ENCODE measurements at regions not wholly inside any gene's neighbourhood (a gene's known extent, or its start where the extent isn't known, plus 50 kb on each side); places are given as distances from the start of the nearest gene placed in this dataset.

GRCh38 chr1:64325856-64326255, 122.4 kb downstream of the UBE2U start:
- TF ChIP-seq CTCF (IDR thresholded peaks at IDR 0.05), result no peak
- no peaks in the 10 kb centered on the region for H3K9me3 ChIP-seq
- no peaks in the 10 kb centered on the region for H3K36me3 ChIP-seq
- no peaks in the 10 kb centered on the region for H3K4me1 ChIP-seq
- H3K4me3 ChIP-seq, result no peak overlapping the region
- DNase-seq (ENCODE audit: low spot score), result no peak
- H3K27me3 ChIP-seq, result no peaks in the 10 kb centered on the region
- H3K27ac ChIP-seq, result no peak overlapping the region

- no peak for TF ChIP-seq CTCF (IDR thresholded peaks at IDR 0.05)
- H3K27ac ChIP-seq, result no peak overlapping the region
- H3K36me3 ChIP-seq, result no peaks in the 10 kb centered on the region
- DNase-seq (ENCODE audit: low spot score), result no peak
- H3K4me3 ChIP-seq, result no peak overlapping the region
- H3K27me3 ChIP-seq, result no peaks in the 10 kb centered on the region
- H3K9me3 ChIP-seq, result no peaks in the 10 kb centered on the region
- H3K4me1 ChIP-seq, result no peaks in the 10 kb centered on the region
Observed at GRCh38 chr1:64327119-64327518, 123.7 kb downstream of the UBE2U start.

- H3K4me1 ChIP-seq, result no peaks in the 10 kb centered on the region
- no peaks in the 10 kb centered on the region for H3K9me3 ChIP-seq
- no peak overlapping the region for H3K27ac ChIP-seq
- TF ChIP-seq CTCF (IDR thresholded peaks at IDR 0.05), result no peak
- H3K4me3 ChIP-seq, result no peak overlapping the region
- no peak for DNase-seq (ENCODE audit: low spot score)
- H3K36me3 ChIP-seq, result no peaks in the 10 kb centered on the region
- no peaks in the 10 kb centered on the region for H3K27me3 ChIP-seq
Observed at GRCh38 chr1:64328193-64328592, 124.8 kb downstream of the UBE2U start.

GRCh38 chr1:64330839-64331238, 127.4 kb downstream of the UBE2U start:
- Histone ChIP-seq H3K4me3 (no peak overlapping the region), H3K4me1 (no peaks in the 10 kb centered on the region), H3K27ac (no peak overlapping the region), H3K9me3 (no peaks in the 10 kb centered on the region), H3K27me3 (no peaks in the 10 kb centered on the region), H3K36me3 (no peaks in the 10 kb centered on the region)
- no peak for TF ChIP-seq CTCF (IDR thresholded peaks at IDR 0.05)
- DNase-seq (ENCODE audit: low spot score), result no peak

GRCh38 chr1:64335636-64336035, 132.2 kb downstream of the UBE2U start:
- DNase-seq (ENCODE audit: low spot score), result no peak
- H3K36me3 ChIP-seq, result no peaks in the 10 kb centered on the region

More at GRCh38 chr1:64335636-64336035, 132.2 kb downstream of the UBE2U start:
- Histone ChIP-seq H3K27ac (no peak overlapping the region), H3K4me3 (no peak overlapping the region), H3K27me3 (no peaks in the 10 kb centered on the region), H3K9me3 (no peaks in the 10 kb centered on the region), H3K4me1 (no peaks in the 10 kb centered on the region)
- no peak for TF ChIP-seq CTCF (IDR thresholded peaks at IDR 0.05)

All from right atrium auricular region (tissue), 2 donors.